ENCODE measurements at regions not wholly inside any gene's neighbourhood (a gene's known extent, or its start where the extent isn't known, plus 50 kb on each side); places are given as distances from the start of the nearest gene placed in this dataset.

- H4K20me1 ChIP-seq (replicated peaks; ENCODE audit: control insufficient read depth, extremely low read depth, insufficient read depth, low read length), result no peaks in the 10 kb centered on the region
- no peaks in the 10 kb centered on the region for H3K27me3 ChIP-seq (ENCODE audit: control insufficient read depth in 2 of 2, insufficient read depth in 2 of 2, low read length in 2 of 2)
- no peak overlapping the region for H2AFZ ChIP-seq (ENCODE audit: low read depth, low read length)
- no peak overlapping the region for H3K9ac ChIP-seq (replicated peaks; ENCODE audit: extremely low read depth, insufficient read depth, low read length)
- H3K4me1 ChIP-seq (ENCODE audit: control insufficient read depth, extremely low read depth, insufficient read depth, low read length), result no peaks in the 10 kb centered on the region
- H3K36me3 ChIP-seq (ENCODE audit: control insufficient read depth in 2 of 2, extremely low read depth in 1 of 2, insufficient read depth in 2 of 2, low read length in 2 of 2), result no peaks in the 10 kb centered on the region
- TF ChIP-seq POLR2A (IDR thresholded peaks at IDR 0.05; ENCODE audit: low read depth, low read length) (no peak), CTCF (IDR thresholded peaks at IDR 0.05; ENCODE audit: extremely low read depth in 1 of 2, insufficient read depth in 1 of 2, low read depth in 1 of 2, low read length in 2 of 2) (no peak), FOS (IDR thresholded peaks at IDR 0.05; ENCODE audit: borderline replicate concordance, insufficient read depth, low read length) (no peak), MYC (IDR thresholded peaks at IDR 0.05; ENCODE audit: low read depth, low read length) (no peak), JUN (IDR thresholded peaks at IDR 0.05; ENCODE audit: borderline replicate concordance, insufficient read depth, insufficient read length, low read depth) (no peak), POLR2AphosphoS5 (IDR thresholded peaks at IDR 0.05; ENCODE audit: insufficient read depth, low read depth, low read length) (no peak), GATA2 (IDR thresholded peaks at IDR 0.05; ENCODE audit: insufficient read depth, insufficient read length, low read depth, low read length) (no peak), EZH2 (IDR thresholded peaks at IDR 0.05; ENCODE audit: borderline replicate concordance, low read depth, low read length, severe bottlenecking) (no peak)
- no peaks in the 10 kb centered on the region for H3K9me1 ChIP-seq (replicated peaks; ENCODE audit: control insufficient read depth, extremely low read depth, insufficient read depth, low read length)
- intact Hi-C loops (cut with micrococcal nuclease), result no loop called here
- ChIA-PET POLR2A (no interaction called here), CTCF (interaction anchor here (1.3 kb wide), 1 partner anchor 17 kb away, joined by 4 read pairs; no protein-coding TSS in a partner anchor)
- no peak overlapping the region for H3K4me3 ChIP-seq (replicated peaks in 1 of 3; ENCODE audit: insufficient read depth in 1 of 3, low read depth in 1 of 3, low read length in 3 of 3)
- H3K79me2 ChIP-seq (ENCODE audit: control insufficient read depth, insufficient read depth, low read length), result no peaks in the 10 kb centered on the region
- no peak overlapping the region for H3K27ac ChIP-seq (ENCODE audit: insufficient read depth, low read depth, low read length)
- no peak for DNase-seq (ENCODE audit: low read depth, low spot score)
- no TSS peak for BruUV-seq (replicated peaks)
- FAIRE-seq, result no peak
- dilution Hi-C loops (cut with MboI; ENCODE audit: extremely low pct_ligation_motif_present, low sequenced_read_pairs), result no loop called here
- no peak overlapping the region for H3K4me2 ChIP-seq (ENCODE audit: insufficient read depth, low read length)
- no peaks in the 10 kb centered on the region for H3K9me3 ChIP-seq (replicated peaks; ENCODE audit: control insufficient read depth, insufficient read depth, low read length)
Observed at GRCh38 chr10:9987197-9987596, 1030.5 kb upstream of the CELF2 start.

All from endothelial cell of umbilical vein (primary cell).